Mammary epithelial cell (primary cell): ENCODE measurements at regions not wholly inside any gene's neighbourhood (a gene's known extent, or its start where the extent isn't known, plus 50 kb on each side); places are given as distances from the start of the nearest gene placed in this dataset.

Source experiments
- EZH2 ChIP-seq: IDR thresholded peaks from 2 replicates; pipeline ENCODE4 v1.6.1; 2012; ENCODE audit warnings: low read length, inconsistent platforms, borderline replicate concordance
- TF ChIP-seq, protein P1 (sequence below), 2 donors: IDR thresholded peaks in 1 of 2; conservative IDR thresholded peaks in 1 of 2; 2 replicates each; pipeline ENCODE4 v1.5.1; 2011 to 2012; ENCODE audit warnings: inconsistent platforms in 2 of 2, low read length in 2 of 2, mild to moderate bottlenecking in 2 of 2, control low read depth in 1 of 2, low read depth in 1 of 2; ENCODE audit not compliant: insufficient read depth in 1 of 2; ENCODE audit errors: extremely low read depth in 1 of 2

- no peak for TF ChIP-seq EZH2
- TF ChIP-seq, protein P1, sequence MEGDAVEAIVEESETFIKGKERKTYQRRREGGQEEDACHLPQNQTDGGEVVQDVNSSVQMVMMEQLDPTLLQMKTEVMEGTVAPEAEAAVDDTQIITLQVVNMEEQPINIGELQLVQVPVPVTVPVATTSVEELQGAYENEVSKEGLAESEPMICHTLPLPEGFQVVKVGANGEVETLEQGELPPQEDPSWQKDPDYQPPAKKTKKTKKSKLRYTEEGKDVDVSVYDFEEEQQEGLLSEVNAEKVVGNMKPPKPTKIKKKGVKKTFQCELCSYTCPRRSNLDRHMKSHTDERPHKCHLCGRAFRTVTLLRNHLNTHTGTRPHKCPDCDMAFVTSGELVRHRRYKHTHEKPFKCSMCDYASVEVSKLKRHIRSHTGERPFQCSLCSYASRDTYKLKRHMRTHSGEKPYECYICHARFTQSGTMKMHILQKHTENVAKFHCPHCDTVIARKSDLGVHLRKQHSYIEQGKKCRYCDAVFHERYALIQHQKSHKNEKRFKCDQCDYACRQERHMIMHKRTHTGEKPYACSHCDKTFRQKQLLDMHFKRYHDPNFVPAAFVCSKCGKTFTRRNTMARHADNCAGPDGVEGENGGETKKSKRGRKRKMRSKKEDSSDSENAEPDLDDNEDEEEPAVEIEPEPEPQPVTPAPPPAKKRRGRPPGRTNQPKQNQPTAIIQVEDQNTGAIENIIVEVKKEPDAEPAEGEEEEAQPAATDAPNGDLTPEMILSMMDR (conservative IDR thresholded peaks at IDR 0.05 in 1 of 2, IDR thresholded peaks at IDR 0.05 in 1 of 2; ENCODE audit: extremely low read depth in 1 of 2, insufficient read depth in 1 of 2, low read depth in 1 of 2, low read length in 2 of 2): no peak
Measured at GRCh38 chr7:113338071-113338696, 219.8 kb upstream of the SMIM30 start.
